HepG2 (cell line): ENCODE measurements at regions not wholly inside any gene's neighbourhood (a gene's known extent, or its start where the extent isn't known, plus 50 kb on each side); places are given as distances from the start of the nearest gene placed in this dataset.

Experiments
- AGO2 ChIP-seq: fragments of 200-400 bp; formaldehyde crosslinking; optimal IDR thresholded peaks from 2 replicates; pipeline ENCODE3; 2017; ENCODE audit warnings: mild to moderate bottlenecking, low read depth, low read length, moderate library complexity
- CTCF ChIP-seq: sonication (generic); formaldehyde crosslinking; IDR thresholded peaks from 2 replicates; pipeline ENCODE4 v1.5.0; 2020; ENCODE audit warnings: mild to moderate bottlenecking, missing genetic modification reagents, moderate library complexity
- MAFG ChIP-seq: sonication (generic); formaldehyde crosslinking; IDR thresholded peaks from 2 replicates; pipeline ENCODE4 v1.5.1; 2020; ENCODE audit warnings: mild to moderate bottlenecking, missing genetic modification reagents
- STAG1 ChIP-seq: sonication (generic); formaldehyde crosslinking; IDR thresholded peaks from 2 replicates; pipeline ENCODE4 v1.4.0; 2020; ENCODE audit warnings: missing genetic modification reagents
- TCF7 ChIP-seq: sonication (generic); IDR thresholded peaks from 2 replicates; pipeline ENCODE4 v1.6.1; 2016; ENCODE audit warnings: antibody characterized with exemption, low read depth
- ZFP1 ChIP-seq: IDR thresholded peaks from 2 replicates; pipeline ENCODE4 v1.6.1; 2016

GRCh38 chr13:81480634-81481033 lies 1139.7 kb upstream of the SPRY2 start:
- TF ChIP-seq MAFG (CRISPR knock-in tag) (no peak), TCF7 (no peak), CTCF (CRISPR knock-in tag) (no peak), ZFP1 (CRISPR knock-in tag) (no peak), STAG1 (no peak), AGO2 (no peak)
